CD4-positive, alpha-beta T cell treated with Interleukin-15 for 1 hour (primary cell): ENCODE measurements at regions not wholly inside any gene's neighbourhood (a gene's known extent, or its start where the extent isn't known, plus 50 kb on each side); places are given as distances from the start of the nearest gene placed in this dataset.
"Not testable (repeated sequence)": the region's sequence is repeated elsewhere in the genome, so short reads cannot be mapped to it uniquely, and the experiment has no call there.

Experiments used
- DNase-seq: peaks from one replicate; pipeline ENCODE4 v3.0.0-alpha.2; 2020

GRCh38 chr2:161033059-161033660 lies 127.1 kb upstream of the TANK start:
- no peak for DNase-seq

GRCh38 chr2:161036926-161037325 lies 123.3 kb upstream of the TANK start:
- no peak for DNase-seq

- no peak for DNase-seq
Observed at GRCh38 chr2:161039071-161039470, 121.2 kb upstream of the TANK start.

GRCh38 chr2:161041356-161041755 lies 118.9 kb upstream of the TANK start:
- DNase-seq = no peak

- DNase-seq = no peak
Observed at GRCh38 chr2:161042990-161043625, 117.1 kb upstream of the TANK start.

- DNase-seq = no peak
Observed at GRCh38 chr2:161044095-161044865, 115.9 kb upstream of the TANK start.

- DNase-seq = no peak
Observed at GRCh38 chr2:161044921-161045320, 115.3 kb upstream of the TANK start.

- no peak for DNase-seq
Observed at GRCh38 chr2:161045726-161046125, 114.5 kb upstream of the TANK start.

GRCh38 chr2:161046876-161047275 lies 113.4 kb upstream of the TANK start:
- DNase-seq = no peak

GRCh38 chr2:161048317-161048716 lies 111.9 kb upstream of the TANK start:
- no peak for DNase-seq

- DNase-seq = no peak
Observed at GRCh38 chr2:161049559-161049958, 110.7 kb upstream of the TANK start.

- DNase-seq = no peak
Observed at GRCh38 chr2:161052214-161052613, 108.0 kb upstream of the TANK start.

- DNase-seq = no peak
Observed at GRCh38 chr2:161055289-161055688, 104.9 kb upstream of the TANK start.

GRCh38 chr2:161059388-161059787 lies 100.8 kb upstream of the TANK start:
- DNase-seq = no peak

GRCh38 chr2:161061786-161062185 lies 98.4 kb upstream of the TANK start:
- no peak for DNase-seq

GRCh38 chr2:161063157-161063945 lies 96.9 kb upstream of the TANK start:
- peak; percentile 60 for DNase-seq

GRCh38 chr2:161063946-161064306 lies 96.3 kb upstream of the TANK start:
- DNase-seq = no peak

- DNase-seq = no peak
Observed at GRCh38 chr2:161067846-161068350, 92.3 kb upstream of the TANK start.

- DNase-seq = no peak
Observed at GRCh38 chr2:161068670-161069069, 91.6 kb upstream of the TANK start.

GRCh38 chr2:161070693-161071479 lies 89.3 kb upstream of the TANK start:
- DNase-seq = no peak

GRCh38 chr2:161072436-161072835 lies 87.8 kb upstream of the TANK start:
- not testable (repeated sequence) for DNase-seq

GRCh38 chr2:161075701-161076100 lies 84.5 kb upstream of the TANK start:
- no peak for DNase-seq
